Mesodermal cell (in vitro differentiated cells): ENCODE measurements at regions not wholly inside any gene's neighbourhood (a gene's known extent, or its start where the extent isn't known, plus 50 kb on each side); places are given as distances from the start of the nearest gene placed in this dataset.

Experiments
- H3K27ac ChIP-seq: 2 replicates; pipeline ENCODE4 v1.7.0; 2013; ENCODE audit warnings: mild to moderate bottlenecking, low read depth, low read length, moderate library complexity; ENCODE audit not compliant: severe bottlenecking
- H3K36me3 ChIP-seq: 2 replicates; pipeline ENCODE4 v1.7.1; 2013; ENCODE audit warnings: mild to moderate bottlenecking, low read length, moderate library complexity; ENCODE audit not compliant: control insufficient read depth, insufficient read depth
- H3K4me1 ChIP-seq: one replicate; pipeline ENCODE4 v1.7.1; 2013; ENCODE audit warnings: mild to moderate bottlenecking, low read length; ENCODE audit not compliant: insufficient read depth, control insufficient read depth, poor library complexity, severe bottlenecking
- H3K4me3 ChIP-seq: 2 replicates; pipeline ENCODE4 v1.7.0; 2013; ENCODE audit warnings: low read length, control low read depth, mild to moderate bottlenecking; ENCODE audit not compliant: insufficient read depth, poor library complexity, severe bottlenecking; ENCODE audit errors: extremely low read depth
- H3K9me3 ChIP-seq: 2 replicates; pipeline ENCODE4 v1.7.1; 2013; ENCODE audit warnings: mild to moderate bottlenecking, low read length, moderate library complexity; ENCODE audit not compliant: control insufficient read depth
- WGBS, 2 experiments: methylation state at CpG; one replicate each; pipeline ENCODE4 v1.1.5; 2013; ENCODE audit warnings: missing lambda C conversion rate in 2 of 2; ENCODE audit not compliant: insufficient coverage in 2 of 2; 5-methylcytosine and 5-hydroxymethylcytosine counted together

- Histone ChIP-seq H3K27ac (no peak overlapping the region), H3K4me3 (no peak overlapping the region), H3K9me3 (no peaks in the 10 kb centered on the region), H3K4me1 (no peaks in the 10 kb centered on the region), H3K36me3 (no peaks in the 10 kb centered on the region)
- WGBS, 2 experiments: 65 to 83% methylated on average over 1 to 2 of the region's 4 CpGs
Observed at GRCh38 chr2:175571078-175571653, 389.7 kb upstream of the ATP5MC3 start.

- WGBS, 2 experiments: 88 to 90% methylated on average over 6 of the region's 9 CpGs
- no peak overlapping the region for H3K27ac ChIP-seq
Observed at GRCh38 chr2:175568109-175568730, 386.7 kb upstream of the ATP5MC3 start.

GRCh38 chr2:175567435-175568061 lies 386.0 kb upstream of the ATP5MC3 start:
- no peak overlapping the region for H3K27ac ChIP-seq
- no peak overlapping the region for H3K4me3 ChIP-seq
- 79% methylated on average over 3 of the region's 4 CpGs; no CpG with 5 or more reads in 1 of the 2 experiments for WGBS, 2 experiments

More at GRCh38 chr2:175568109-175568730, 386.7 kb upstream of the ATP5MC3 start:
- no peaks in the 10 kb centered on the region for H3K9me3 ChIP-seq
- no peaks in the 10 kb centered on the region for H3K36me3 ChIP-seq
- H3K4me3 ChIP-seq: no peak overlapping the region
- no peaks in the 10 kb centered on the region for H3K4me1 ChIP-seq

GRCh38 chr2:175560521-175561169 lies 379.1 kb upstream of the ATP5MC3 start:
- Histone ChIP-seq H3K4me3 (no peak overlapping the region), H3K27ac (no peak overlapping the region), H3K9me3 (no peaks in the 10 kb centered on the region), H3K36me3 (no peaks in the 10 kb centered on the region), H3K4me1 (no peaks in the 10 kb centered on the region)
- WGBS, 2 experiments: 96% methylated on average over 3 of the region's 5 CpGs; no CpG with 5 or more reads in 1 of the 2 experiments

More at GRCh38 chr2:175567435-175568061, 386.0 kb upstream of the ATP5MC3 start:
- Histone ChIP-seq H3K9me3 (no peaks in the 10 kb centered on the region), H3K4me1 (no peaks in the 10 kb centered on the region), H3K36me3 (no peaks in the 10 kb centered on the region)

GRCh38 chr2:175559613-175560012 lies 378.1 kb upstream of the ATP5MC3 start:
- Histone ChIP-seq H3K4me1 (no peaks in the 10 kb centered on the region), H3K27ac (no peak overlapping the region), H3K4me3 (no peak overlapping the region), H3K36me3 (no peaks in the 10 kb centered on the region), H3K9me3 (no peaks in the 10 kb centered on the region)
- 100% methylated on average over 2 of the region's 3 CpGs; no CpG with 5 or more reads in 1 of the 2 experiments for WGBS, 2 experiments

- no peak overlapping the region for H3K27ac ChIP-seq
- H3K9me3 ChIP-seq: no peaks in the 10 kb centered on the region
- WGBS, 2 experiments: 81 to 94% methylated on average over 4 to 5 of the region's 6 CpGs
Observed at GRCh38 chr2:175557810-175558377, 376.4 kb upstream of the ATP5MC3 start.

GRCh38 chr2:175553910-175554309 lies 372.4 kb upstream of the ATP5MC3 start:
- H3K4me3 ChIP-seq: no peak overlapping the region
- 80 to 83% methylated on average over 1 of the region's 2 CpGs for WGBS, 2 experiments
- H3K9me3 ChIP-seq: no peaks in the 10 kb centered on the region
- no peaks in the 10 kb centered on the region for H3K36me3 ChIP-seq
- no peaks in the 10 kb centered on the region for H3K4me1 ChIP-seq
- no peak overlapping the region for H3K27ac ChIP-seq

More at GRCh38 chr2:175557810-175558377, 376.4 kb upstream of the ATP5MC3 start:
- H3K4me1 ChIP-seq: no peaks in the 10 kb centered on the region
- H3K36me3 ChIP-seq: no peaks in the 10 kb centered on the region
- H3K4me3 ChIP-seq: no peak overlapping the region

- Histone ChIP-seq H3K36me3 (no peaks in the 10 kb centered on the region), H3K9me3 (no peaks in the 10 kb centered on the region), H3K27ac (no peak overlapping the region), H3K4me3 (no peak overlapping the region), H3K4me1 (no peaks in the 10 kb centered on the region)
- 33% methylated on average over 1 of the region's 1 CpG; no CpG with 5 or more reads in 1 of the 2 experiments for WGBS, 2 experiments
Observed at GRCh38 chr2:175552902-175553301, 371.4 kb upstream of the ATP5MC3 start.

- H3K4me1 ChIP-seq: no peaks in the 10 kb centered on the region
- H3K27ac ChIP-seq: no peak overlapping the region
- no peak overlapping the region for H3K4me3 ChIP-seq
- H3K9me3 ChIP-seq: no peaks in the 10 kb centered on the region
- H3K36me3 ChIP-seq: no peaks in the 10 kb centered on the region
- no CpG with 5 or more reads among the region's 3 CpGs for WGBS, 2 experiments
Observed at GRCh38 chr2:175540421-175540820, 358.9 kb upstream of the ATP5MC3 start.

GRCh38 chr2:175539122-175539521 lies 357.6 kb upstream of the ATP5MC3 start:
- Histone ChIP-seq H3K36me3 (no peaks in the 10 kb centered on the region), H3K9me3 (no peaks in the 10 kb centered on the region), H3K4me1 (no peaks in the 10 kb centered on the region), H3K4me3 (no peak overlapping the region), H3K27ac (no peak overlapping the region)
- WGBS, 2 experiments: 83 to 89% methylated on average over 4 of the region's 4 CpGs
